ENCODE measurements at regions not wholly inside any gene's neighbourhood (a gene's known extent, or its start where the extent isn't known, plus 50 kb on each side); places are given as distances from the start of the nearest gene placed in this dataset.

- DNase-seq (ENCODE audit: extremely low read depth, low read depth), result no peak
These were observed 181.3 kb upstream of the PHYHIPL start for GRCh38 chr10:58995058-58995596.

GRCh38 chr10:58996063-58996462 lies 180.4 kb upstream of the PHYHIPL start:
- no peak for DNase-seq (ENCODE audit: extremely low read depth, low read depth)

DNA sequence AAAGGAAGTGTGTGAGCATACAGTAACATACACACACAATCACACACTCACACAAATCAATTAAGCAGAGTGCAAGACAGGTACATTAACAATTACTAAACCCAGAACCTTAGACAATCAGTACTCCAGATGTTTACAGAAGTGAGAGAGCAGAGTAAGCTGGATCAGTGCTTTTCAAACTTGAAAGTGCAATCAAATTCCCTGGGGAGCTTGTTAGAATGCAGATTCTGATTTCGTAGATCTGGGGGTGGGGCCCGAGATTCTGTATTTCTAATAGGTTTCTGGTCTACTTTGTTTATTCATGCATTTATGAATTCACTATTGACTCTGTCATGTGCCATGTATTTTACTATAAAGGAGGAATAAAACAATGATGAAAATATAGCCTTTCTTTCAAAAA lies 179.6 kb upstream of the PHYHIPL start:
- DNase-seq (ENCODE audit: extremely low read depth, low read depth), result no peak

- no peak for DNase-seq (ENCODE audit: extremely low read depth, low read depth)
These were observed 177.3 kb upstream of the PHYHIPL start for GRCh38 chr10:58998924-58999713.

DNA sequence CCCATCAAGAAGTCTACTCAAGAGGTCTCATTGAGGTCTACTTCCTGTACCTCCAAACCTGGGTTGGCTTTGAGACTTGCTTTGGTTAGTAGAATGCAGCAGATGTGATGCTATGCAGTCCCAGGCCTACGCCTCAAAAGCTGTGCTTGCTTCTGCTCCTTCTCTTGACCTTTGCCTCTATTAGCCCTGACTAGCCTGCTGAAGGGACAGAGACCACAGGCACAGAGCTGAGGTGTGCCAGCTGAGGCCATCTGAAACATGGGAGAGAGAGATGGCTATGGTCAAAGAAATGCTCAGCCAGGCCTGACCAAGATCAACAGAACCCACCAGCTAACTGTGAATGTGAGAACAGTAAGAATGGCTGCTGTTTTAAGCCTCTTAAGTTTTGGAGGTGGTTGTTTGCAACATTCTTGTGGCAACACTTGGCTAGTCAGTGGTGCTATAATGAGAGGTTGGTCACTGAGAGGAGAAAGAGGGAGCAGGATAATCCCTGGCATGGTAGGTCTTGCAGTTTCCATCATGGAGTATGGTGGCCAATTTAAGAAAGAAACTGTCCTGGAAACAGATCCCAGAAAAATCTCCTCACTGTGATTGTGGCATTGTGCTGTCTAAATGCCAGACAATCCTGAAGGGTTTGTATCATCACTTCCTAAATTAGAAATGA lies 176.1 kb upstream of the PHYHIPL start:
- no peak for DNase-seq (ENCODE audit: extremely low read depth, low read depth)

DNA sequence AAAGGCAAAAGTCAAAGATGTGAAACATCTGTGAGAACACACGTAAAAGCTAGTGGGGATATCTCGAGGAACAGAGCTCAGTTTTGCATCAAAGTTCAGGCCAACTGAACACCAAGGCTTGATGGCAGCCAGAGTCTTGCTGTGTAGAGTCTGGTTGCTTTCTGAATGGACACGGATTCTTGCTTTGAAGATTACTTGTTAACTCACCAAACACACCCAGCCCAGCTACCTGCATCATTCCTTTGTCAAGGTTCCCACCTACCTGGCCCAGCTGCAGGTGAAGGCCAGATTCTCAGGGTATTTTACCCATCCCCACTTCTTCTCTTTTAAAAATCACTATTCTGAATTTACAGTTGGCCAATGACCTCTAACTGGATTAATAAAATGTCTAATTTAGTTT lies 174.4 kb upstream of the PHYHIPL start:
- DNase-seq (ENCODE audit: extremely low read depth, low read depth), result no peak

DNA sequence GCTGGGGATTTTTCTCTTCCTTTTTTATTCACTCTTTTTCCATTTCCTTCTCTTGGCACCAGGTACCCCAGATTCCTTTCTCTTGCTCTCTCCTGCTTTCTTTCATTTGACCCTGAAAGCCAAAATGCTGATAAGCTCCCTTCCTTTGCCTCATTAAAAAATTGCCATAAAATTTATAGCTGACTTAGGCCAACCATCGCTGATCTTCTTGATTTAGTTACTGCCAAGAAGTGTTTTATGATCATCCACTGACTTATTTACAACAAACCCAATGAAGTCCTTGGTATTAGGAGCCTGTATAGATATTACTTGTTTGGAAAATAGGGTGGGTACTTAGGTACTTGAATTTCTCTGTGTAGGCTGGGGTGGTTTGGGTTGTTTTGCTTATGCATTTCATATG lies 173.2 kb upstream of the PHYHIPL start:
- no peak for DNase-seq (ENCODE audit: extremely low read depth, low read depth)

DNA sequence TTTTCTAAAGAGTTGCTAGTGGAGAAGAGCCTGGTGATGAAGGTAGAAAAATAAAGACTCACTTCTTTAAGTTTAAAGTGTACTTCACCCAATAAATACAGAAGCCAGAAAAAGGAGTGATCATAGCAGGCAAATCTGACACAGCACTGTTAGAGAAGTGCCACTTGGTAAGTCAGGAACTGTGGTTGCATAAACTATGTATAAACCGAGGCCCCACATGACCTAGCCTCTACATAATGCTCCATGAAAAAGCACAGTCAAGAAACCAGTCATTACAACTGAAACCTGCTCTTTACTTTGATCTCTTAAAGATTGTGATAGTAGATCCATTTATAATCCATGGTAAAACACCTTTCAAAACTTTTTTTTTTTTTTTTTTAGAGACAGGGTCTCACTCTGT lies 172.1 kb upstream of the PHYHIPL start:
- DNase-seq (ENCODE audit: extremely low read depth, low read depth), result no peak

- DNase-seq (ENCODE audit: extremely low read depth, low read depth), result no peak
These were observed 169.7 kb upstream of the PHYHIPL start for GRCh38 chr10:59006511-59007306.

DNA sequence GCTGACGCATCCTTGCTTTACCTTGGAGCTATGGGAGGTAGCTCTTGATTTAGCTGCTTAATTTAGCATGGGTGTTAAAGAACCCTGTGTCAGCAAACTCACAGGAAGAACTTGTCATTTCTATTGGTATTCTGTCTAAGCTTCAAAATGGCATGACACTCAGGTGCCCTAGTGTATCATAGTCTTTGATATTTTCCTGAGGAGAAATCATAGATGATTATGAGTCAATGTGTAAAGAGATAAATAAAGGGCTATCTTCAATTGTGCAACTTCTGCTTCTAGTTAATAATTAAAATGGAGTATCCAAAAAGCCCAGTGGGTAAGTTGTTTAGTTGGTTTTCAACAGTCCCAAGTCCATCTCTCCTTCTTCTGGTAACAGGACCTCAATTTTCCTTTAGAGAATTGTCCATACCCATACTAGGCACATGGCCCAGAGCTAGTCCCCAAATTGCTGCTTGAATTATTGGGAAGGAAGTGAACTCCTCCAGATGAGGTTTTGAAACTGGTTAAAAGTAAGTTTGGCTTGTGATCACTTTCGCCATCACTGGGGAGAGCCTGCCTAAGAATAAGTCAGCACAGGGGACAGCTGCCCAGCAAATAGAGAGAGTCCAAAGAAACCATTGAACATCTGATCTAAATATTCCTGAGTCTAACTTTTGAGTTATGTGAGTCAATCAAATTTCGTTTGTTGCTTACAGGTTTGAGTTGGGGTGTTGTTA lies 169.0 kb upstream of the PHYHIPL start:
- DNase-seq (ENCODE audit: extremely low read depth, low read depth), result no peak

- DNase-seq (ENCODE audit: extremely low read depth, low read depth), result no peak
These were observed 168.0 kb upstream of the PHYHIPL start for GRCh38 chr10:59008452-59008851.

GRCh38 chr10:59011972-59012632 lies 164.3 kb upstream of the PHYHIPL start:
- DNase-seq (ENCODE audit: extremely low read depth, low read depth), result no peak

- no peak for DNase-seq (ENCODE audit: extremely low read depth, low read depth)
These were observed 163.6 kb upstream of the PHYHIPL start for GRCh38 chr10:59012839-59013238.

DNA sequence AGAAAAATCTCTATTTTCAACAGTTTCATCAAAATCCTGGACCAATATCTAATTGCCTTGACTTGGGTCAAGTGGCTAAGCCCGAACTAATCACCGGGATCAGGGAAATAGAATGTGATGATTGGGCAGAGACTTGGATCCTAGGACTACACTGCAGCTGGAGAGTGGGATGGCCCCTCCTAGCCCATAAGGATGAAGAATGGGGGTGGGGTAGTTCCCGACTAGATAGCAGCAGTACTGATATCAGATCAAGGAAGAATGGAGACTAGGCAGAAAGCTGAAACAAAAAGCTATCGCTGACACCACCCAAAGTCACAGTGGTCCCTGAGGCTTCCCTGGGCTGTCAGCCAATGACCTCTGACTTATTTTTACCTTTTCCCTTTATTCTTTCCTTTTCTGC lies 160.4 kb upstream of the PHYHIPL start:
- no peak for DNase-seq (ENCODE audit: extremely low read depth, low read depth)

DNA sequence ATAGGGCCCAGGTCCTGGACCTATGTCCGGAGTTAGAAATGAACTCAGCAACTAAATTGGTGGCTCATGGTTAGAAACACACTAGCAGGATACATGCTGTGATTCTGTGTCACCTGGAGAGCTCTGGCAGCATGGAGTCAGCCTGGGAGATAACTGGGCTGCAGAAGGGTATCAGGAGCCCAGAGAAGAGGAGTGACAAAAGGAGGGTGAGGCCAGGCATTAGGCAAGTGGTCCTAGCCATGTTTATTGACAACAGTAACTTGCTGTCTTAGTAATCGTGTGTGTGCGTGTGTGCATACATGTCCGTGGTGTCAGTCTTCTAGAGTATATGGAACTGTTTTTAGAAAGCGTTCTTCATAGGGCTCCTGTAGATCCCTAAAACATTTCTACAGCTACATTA lies 157.5 kb upstream of the PHYHIPL start:
- DNase-seq (ENCODE audit: extremely low read depth, low read depth), result no peak

GRCh38 chr10:59019603-59020002 lies 156.8 kb upstream of the PHYHIPL start:
- DNase-seq (ENCODE audit: extremely low read depth, low read depth), result no peak

DNA sequence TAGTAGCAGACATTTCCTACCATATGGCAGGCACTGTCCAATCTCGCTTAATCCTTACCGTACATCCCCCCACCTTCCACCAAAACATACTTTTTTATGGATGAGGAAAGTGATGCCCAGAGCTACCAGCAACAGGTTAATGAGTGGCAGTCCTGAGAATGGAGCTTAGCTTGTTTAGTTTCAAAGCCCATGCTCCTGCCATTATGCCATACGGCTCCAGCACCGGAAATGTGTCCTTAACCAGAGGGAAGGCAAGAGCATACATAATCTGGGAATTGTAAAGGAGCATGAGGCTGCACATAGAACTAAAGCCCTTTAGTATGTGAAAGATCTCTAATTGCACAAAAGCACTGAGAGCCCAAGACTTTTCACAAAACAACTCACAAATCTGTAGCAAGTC lies 155.9 kb upstream of the PHYHIPL start:
- DNase-seq (ENCODE audit: extremely low read depth, low read depth), result no peak

GRCh38 chr10:59025981-59026765 lies 150.3 kb upstream of the PHYHIPL start:
- DNase-seq (ENCODE audit: extremely low read depth, low read depth), result no peak

DNA sequence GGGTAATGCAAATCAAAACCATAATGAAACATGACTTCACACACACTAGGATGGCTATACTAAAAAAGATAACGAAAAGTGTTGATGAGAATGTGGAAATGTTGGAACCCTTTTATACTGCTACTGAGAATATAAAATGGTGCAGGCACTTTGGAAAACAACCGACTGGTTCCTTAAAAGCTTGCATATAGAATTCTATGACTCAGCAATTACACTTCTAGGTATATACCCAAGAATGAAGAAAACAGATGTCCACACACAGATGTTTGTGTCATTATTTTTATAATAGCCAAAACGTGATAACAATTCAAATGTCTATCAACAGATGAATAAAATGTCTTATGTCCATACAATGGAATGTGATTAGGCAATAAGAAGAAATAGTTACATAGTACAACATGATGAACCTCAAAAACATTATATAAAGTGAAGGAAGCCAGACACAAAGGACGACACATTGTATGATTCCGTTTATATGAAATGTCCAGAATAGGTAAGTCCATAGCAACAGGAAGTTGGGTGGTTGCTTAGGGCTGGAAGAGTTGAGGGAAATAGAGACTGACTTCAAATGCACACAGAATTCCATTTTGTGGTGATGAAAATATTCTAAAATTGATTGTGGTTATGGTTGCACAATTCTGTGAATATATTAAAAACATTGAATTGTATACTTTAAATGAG lies 148.3 kb upstream of the PHYHIPL start:
- no peak for DNase-seq (ENCODE audit: extremely low read depth, low read depth)

Data from NCI-H460 (cell line).